ENCODE measurements at regions not wholly inside any gene's neighbourhood (a gene's known extent, or its start where the extent isn't known, plus 50 kb on each side); places are given as distances from the start of the nearest gene placed in this dataset.

- TF ChIP-seq CTCF (IDR thresholded peaks at IDR 0.05): no peak
- DNase-seq (ENCODE audit: low spot score): no peak
- H3K27ac ChIP-seq: no peak overlapping the region
Measured at GRCh38 chr6:104003803-104004516, 855.8 kb downstream of the HACE1 start.

GRCh38 chr6:103995571-103995970 is 864.1 kb downstream of the HACE1 start:
- no peak for TF ChIP-seq CTCF (IDR thresholded peaks at IDR 0.05)
- no peak overlapping the region for H3K4me3 ChIP-seq
- DNase-seq (ENCODE audit: low spot score): no peak
- H3K27ac ChIP-seq: no peak overlapping the region

More at GRCh38 chr6:104003803-104004516, 855.8 kb downstream of the HACE1 start:
- no peak overlapping the region for H3K4me3 ChIP-seq

DNA sequence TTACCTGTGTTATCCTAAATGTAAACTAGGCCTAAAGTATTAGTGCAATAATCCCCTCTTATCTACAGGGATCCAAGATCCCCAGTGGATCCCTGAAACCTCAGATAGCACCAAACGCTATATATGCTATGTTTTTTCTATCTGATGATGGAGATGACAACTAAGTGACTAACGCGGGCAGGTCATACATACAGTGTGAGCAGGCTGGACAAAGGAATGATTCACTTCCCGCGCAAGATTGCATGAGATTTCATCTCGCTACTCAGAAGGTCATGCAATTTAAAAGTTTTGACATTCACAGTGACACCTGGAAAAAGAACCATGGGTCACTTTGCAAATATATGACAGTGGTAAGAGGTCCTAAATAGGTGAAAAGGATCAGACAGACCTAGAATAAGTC is 875.9 kb downstream of the HACE1 start:
- DNase-seq (ENCODE audit: low spot score): no peak
- TF ChIP-seq CTCF (IDR thresholded peaks at IDR 0.05): no peak

GRCh38 chr6:103983011-103983410 is 876.7 kb downstream of the HACE1 start:
- no peak overlapping the region for H3K27ac ChIP-seq
- DNase-seq (ENCODE audit: low spot score): no peak
- no peak for TF ChIP-seq CTCF (IDR thresholded peaks at IDR 0.05)
- no peak overlapping the region for H3K4me3 ChIP-seq

More for the DNA sequence above, 875.9 kb downstream of the HACE1 start:
- Histone ChIP-seq H3K27ac (no peak overlapping the region), H3K4me3 (no peak overlapping the region)

GRCh38 chr6:103982574-103982973 is 877.1 kb downstream of the HACE1 start:
- no peak overlapping the region for H3K27ac ChIP-seq
- DNase-seq (ENCODE audit: low spot score): no peak
- TF ChIP-seq CTCF (IDR thresholded peaks at IDR 0.05): no peak
- H3K4me3 ChIP-seq: no peak overlapping the region

DNA sequence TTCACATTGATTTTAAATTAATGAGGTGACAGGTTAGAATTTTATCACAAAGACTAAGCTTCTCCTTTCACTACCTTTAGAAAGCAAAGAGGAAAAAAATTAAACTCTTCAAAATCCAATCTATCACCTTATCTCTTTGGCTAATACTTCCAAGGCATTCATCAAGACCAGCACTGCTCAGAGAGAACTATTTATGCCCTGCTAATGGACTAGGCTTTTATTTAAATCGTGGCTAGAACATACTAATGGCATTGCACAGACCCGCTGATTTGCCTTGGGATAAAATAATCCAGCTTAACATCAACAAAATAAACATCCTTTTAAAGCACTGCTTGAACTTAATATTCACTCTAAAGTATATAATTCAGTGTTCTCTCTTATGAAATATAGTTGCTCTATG is 880.4 kb downstream of the HACE1 start:
- Histone ChIP-seq H3K4me3 (no peak overlapping the region), H3K27ac (no peak overlapping the region)
- TF ChIP-seq CTCF (IDR thresholded peaks at IDR 0.05): no peak
- no peak for DNase-seq (ENCODE audit: low spot score)

- no peak for TF ChIP-seq CTCF (IDR thresholded peaks at IDR 0.05)
Measured at GRCh38 chr6:103937389-103937788, 922.3 kb downstream of the HACE1 start.

More at GRCh38 chr6:103937389-103937788, 922.3 kb downstream of the HACE1 start:
- H3K4me3 ChIP-seq: no peak overlapping the region
- no peak overlapping the region for H3K27ac ChIP-seq
- DNase-seq (ENCODE audit: low spot score): no peak
